ENCODE measurements at regions not wholly inside any gene's neighbourhood (a gene's known extent, or its start where the extent isn't known, plus 50 kb on each side); places are given as distances from the start of the nearest gene placed in this dataset.
A peak's percentile ranks its signal among the peaks of the same experiment; 100 is the strongest.
"Not testable (repeated sequence)": the region's sequence is repeated elsewhere in the genome, so short reads cannot be mapped to it uniquely, and the experiment has no call there.

- no peak for DNase-seq
- intact Hi-C loops (cut with DNase I), result no loop called here
These were observed 190.9 kb downstream of the FAM43A start for GRCh38 chr3:194876403-194877095.

- intact Hi-C loops (cut with DNase I), result no loop called here
- DNase-seq, result no peak
These were observed 191.8 kb downstream of the FAM43A start for GRCh38 chr3:194877291-194878119.

GRCh38 chr3:194879126-194879877 lies 193.6 kb downstream of the FAM43A start:
- intact Hi-C loops (cut with DNase I), result no loop called here
- no peak for DNase-seq

GRCh38 chr3:194879991-194880939 lies 194.6 kb downstream of the FAM43A start:
- DNase-seq, result peak in 6 of 10 donors; percentile 24 to 88 (median 44)
- intact Hi-C loops (cut with DNase I), result no loop called here

GRCh38 chr3:194880940-194881925 lies 195.6 kb downstream of the FAM43A start:
- intact Hi-C loops (cut with DNase I), result no loop called here
- no peak for DNase-seq

GRCh38 chr3:194884649-194885315 lies 199.1 kb downstream of the FAM43A start:
- DNase-seq, result no peak
- intact Hi-C loops (cut with DNase I), result no loop called here

GRCh38 chr3:194885766-194886165 lies 200.1 kb downstream of the FAM43A start:
- intact Hi-C loops (cut with DNase I), result no loop called here
- DNase-seq, result no peak

- DNase-seq, result no peak
- intact Hi-C loops (cut with DNase I), result no loop called here
These were observed 201.2 kb downstream of the FAM43A start for GRCh38 chr3:194886836-194887235.

GRCh38 chr3:194888062-194888461 lies 202.4 kb downstream of the FAM43A start:
- intact Hi-C loops (cut with DNase I); DNase-seq: not testable (repeated sequence)

GRCh38 chr3:194888916-194889315 lies 203.2 kb downstream of the FAM43A start:
- DNase-seq, result no peak
- intact Hi-C loops (cut with DNase I), result no loop called here

- no peak for DNase-seq
These were observed 204.4 kb downstream of the FAM43A start for GRCh38 chr3:194890091-194890490.

GRCh38 chr3:194893121-194893987 lies 207.7 kb downstream of the FAM43A start:
- intact Hi-C loops (cut with DNase I), result no loop called here
- DNase-seq, result no peak

More at GRCh38 chr3:194890091-194890490, 204.4 kb downstream of the FAM43A start:
- intact Hi-C loops (cut with DNase I), result no loop called here

- intact Hi-C loops (cut with DNase I), result no loop called here
- no peak for DNase-seq
These were observed 208.9 kb downstream of the FAM43A start for GRCh38 chr3:194894538-194894937.

- intact Hi-C loops (cut with DNase I), result no loop called here
- no peak for DNase-seq
These were observed 215.3 kb downstream of the FAM43A start for GRCh38 chr3:194900854-194901522.

- intact Hi-C loops (cut with DNase I); DNase-seq: not testable (repeated sequence)
These were observed 217.8 kb downstream of the FAM43A start for GRCh38 chr3:194903447-194903846.

GRCh38 chr3:194904999-194905398 lies 219.3 kb downstream of the FAM43A start:
- intact Hi-C loops (cut with DNase I); DNase-seq: not testable (repeated sequence)

GRCh38 chr3:194905696-194906095 lies 220.0 kb downstream of the FAM43A start:
- DNase-seq, result no peak
- intact Hi-C loops (cut with DNase I), result no loop called here

Measured in posterior cingulate gyrus (tissue), 11 donors.